NCI-H128 (cell line): ENCODE measurements at regions not wholly inside any gene's neighbourhood (a gene's known extent, or its start where the extent isn't known, plus 50 kb on each side); places are given as distances from the start of the nearest gene placed in this dataset.

ENCODE experiments used
- DNase-seq: peaks from one replicate; lab custom pipeline; 2025; ENCODE audit not compliant: unreplicated experiment; lab: John Stamatoyannopoulos, UW

GRCh38 chr7:86975449-86975848 lies 84.0 kb downstream of the ELAPOR2 start:
- no peak for DNase-seq

- no peak for DNase-seq
These were observed 87.4 kb downstream of the ELAPOR2 start for GRCh38 chr7:86972072-86972471.

GRCh38 chr7:86970986-86971385 lies 88.5 kb downstream of the ELAPOR2 start:
- no peak for DNase-seq

- DNase-seq: no peak
These were observed 88.9 kb downstream of the ELAPOR2 start for GRCh38 chr7:86970547-86970946.

- no peak for DNase-seq
These were observed 89.6 kb downstream of the ELAPOR2 start for GRCh38 chr7:86969865-86970264.

GRCh38 chr7:86968618-86969017 lies 90.8 kb downstream of the ELAPOR2 start:
- DNase-seq: no peak

- no peak for DNase-seq
These were observed 92.5 kb downstream of the ELAPOR2 start for GRCh38 chr7:86966916-86967315.

GRCh38 chr7:86965727-86966120 lies 93.7 kb downstream of the ELAPOR2 start:
- DNase-seq: no peak

GRCh38 chr7:86964973-86965726 lies 94.3 kb downstream of the ELAPOR2 start:
- DNase-seq: no peak

- DNase-seq: no peak
These were observed 95.7 kb downstream of the ELAPOR2 start for GRCh38 chr7:86963599-86964230.

- DNase-seq: no peak
These were observed 96.8 kb downstream of the ELAPOR2 start for GRCh38 chr7:86962623-86963022.

- DNase-seq: no peak
These were observed 97.8 kb downstream of the ELAPOR2 start for GRCh38 chr7:86961686-86962085.

GRCh38 chr7:86958380-86958779 lies 101.1 kb downstream of the ELAPOR2 start:
- no peak for DNase-seq

- no peak for DNase-seq
These were observed 102.9 kb downstream of the ELAPOR2 start for GRCh38 chr7:86956567-86956966.

- DNase-seq: no peak
These were observed 103.5 kb downstream of the ELAPOR2 start for GRCh38 chr7:86955895-86956503.

- DNase-seq: no peak
These were observed 104.5 kb downstream of the ELAPOR2 start for GRCh38 chr7:86954971-86955370.

- DNase-seq: no peak
These were observed 105.7 kb downstream of the ELAPOR2 start for GRCh38 chr7:86953653-86954336.

GRCh38 chr7:86953219-86953618 lies 106.2 kb downstream of the ELAPOR2 start:
- no peak for DNase-seq

- no peak for DNase-seq
These were observed 107.6 kb downstream of the ELAPOR2 start for GRCh38 chr7:86951895-86952294.

- DNase-seq: no peak
These were observed 108.5 kb downstream of the ELAPOR2 start for GRCh38 chr7:86950944-86951343.

- no peak for DNase-seq
These were observed 109.1 kb downstream of the ELAPOR2 start for GRCh38 chr7:86950360-86950759.

- no peak for DNase-seq
These were observed 109.6 kb downstream of the ELAPOR2 start for GRCh38 chr7:86949779-86950260.
